ENCODE measurements at regions not wholly inside any gene's neighbourhood (a gene's known extent, or its start where the extent isn't known, plus 50 kb on each side); places are given as distances from the start of the nearest gene placed in this dataset.

DNA sequence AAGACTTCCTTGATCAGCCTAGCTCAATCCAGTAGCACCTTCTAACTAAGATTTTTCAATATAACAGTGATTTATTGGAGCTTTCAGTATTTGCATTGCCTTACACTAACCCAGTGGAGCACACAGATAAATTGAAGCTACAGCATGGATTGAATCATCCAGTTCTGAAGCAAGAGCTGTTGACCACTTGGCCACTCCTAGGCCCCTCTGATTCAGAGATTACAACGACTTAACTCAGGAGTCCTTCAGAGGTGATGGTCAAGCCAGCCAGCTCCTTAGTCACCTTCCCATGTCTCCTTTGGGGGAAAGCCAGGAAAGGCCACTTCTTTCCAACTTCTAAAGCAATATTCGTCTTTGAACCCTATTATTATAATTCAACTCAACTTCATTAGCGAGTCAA lies 151.8 kb downstream of the TENT5C start:
- TF ChIP-seq CTCF (IDR thresholded peaks at IDR 0.05) (no peak), POLR2A (IDR thresholded peaks at IDR 0.05) (no peak)
